Myocyte (in vitro differentiated cells): ENCODE measurements at regions not wholly inside any gene's neighbourhood (a gene's known extent, or its start where the extent isn't known, plus 50 kb on each side); places are given as distances from the start of the nearest gene placed in this dataset.
"Not testable (repeated sequence)": the region's sequence is repeated elsewhere in the genome, so short reads cannot be mapped to it uniquely, and the experiment has no call there.

ENCODE experiments used
- DNase-seq: peaks from one replicate; pipeline ENCODE4 v3.0.0-alpha.2; 2012; ENCODE audit warnings: low read depth

DNA sequence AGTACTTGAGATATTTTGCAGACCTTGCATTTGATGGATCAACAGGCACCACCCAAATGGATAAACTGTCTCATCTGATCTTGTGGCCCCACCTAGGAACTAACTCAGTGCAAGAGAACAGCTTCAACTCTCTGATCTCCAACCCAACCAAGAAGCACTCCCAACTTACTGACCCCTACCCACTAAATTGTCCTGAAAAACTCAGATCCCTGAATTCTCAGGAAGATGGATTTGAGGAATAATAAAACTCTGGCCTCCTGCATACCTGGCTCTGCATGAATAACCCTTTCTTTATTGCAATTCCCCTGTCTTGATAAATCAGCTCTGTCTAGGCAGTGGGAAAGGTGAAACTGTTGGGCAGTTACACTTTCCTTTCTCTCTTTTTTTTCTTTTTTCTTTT, 247.9 kb downstream of the ZPLD1 start:
- DNase-seq: no peak

GRCh38 chr3:102686792-102687191, 252.0 kb downstream of the ZPLD1 start:
- DNase-seq: no peak

DNA sequence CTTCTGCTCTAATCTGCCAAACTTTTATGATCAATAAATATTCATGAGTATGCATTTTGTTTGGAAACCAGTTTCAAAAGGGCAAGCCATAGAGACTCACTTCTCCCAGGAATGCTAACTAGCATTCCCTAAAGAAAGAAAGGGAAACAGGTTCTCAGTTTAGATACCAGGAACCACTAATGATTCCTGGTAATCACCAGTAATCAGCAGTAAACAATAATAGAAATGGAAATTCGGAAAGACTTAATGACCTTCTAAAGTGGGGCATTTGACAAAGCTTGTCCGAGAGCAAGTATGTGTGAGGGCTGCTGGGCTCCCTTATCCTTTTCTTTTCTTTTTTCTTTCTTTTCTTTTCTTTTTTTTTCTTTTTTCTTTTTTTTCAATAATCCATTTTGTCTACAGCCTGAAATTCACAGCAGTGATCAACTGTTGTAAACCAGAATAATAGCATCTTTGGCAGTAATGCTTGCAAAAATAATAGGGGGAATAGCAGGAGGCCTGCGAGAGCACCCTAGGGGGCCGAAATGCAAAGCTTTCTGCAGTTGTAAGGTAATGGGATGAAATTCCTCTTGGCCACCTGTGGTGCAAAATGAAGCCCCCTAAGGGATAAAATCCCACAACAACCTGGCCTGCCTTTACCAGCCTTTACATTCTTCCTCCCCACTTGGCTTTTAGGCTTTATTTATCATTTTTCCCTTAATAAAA, 253.2 kb downstream of the ZPLD1 start:
- DNase-seq: no peak

DNA sequence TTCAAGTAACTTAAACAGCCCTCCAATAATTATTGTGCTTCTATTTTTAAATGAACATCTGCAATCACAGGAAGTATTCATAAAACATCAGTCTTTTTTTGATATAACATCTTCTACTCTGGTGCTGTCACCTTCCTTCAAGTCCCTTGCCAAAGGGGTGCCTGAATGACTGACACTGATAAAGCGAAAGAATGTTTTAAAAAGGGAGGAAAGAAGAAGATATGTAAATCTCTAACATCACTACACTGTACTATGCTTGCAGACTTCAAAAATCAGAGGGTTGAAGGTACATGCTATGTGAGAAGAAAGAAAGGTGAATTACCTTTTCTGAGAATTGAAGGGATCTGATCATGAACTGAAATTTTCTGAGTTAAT, 253.7 kb downstream of the ZPLD1 start:
- DNase-seq: no peak

- DNase-seq: no peak
Measured at GRCh38 chr3:102691507-102691906, 256.7 kb downstream of the ZPLD1 start.

DNA sequence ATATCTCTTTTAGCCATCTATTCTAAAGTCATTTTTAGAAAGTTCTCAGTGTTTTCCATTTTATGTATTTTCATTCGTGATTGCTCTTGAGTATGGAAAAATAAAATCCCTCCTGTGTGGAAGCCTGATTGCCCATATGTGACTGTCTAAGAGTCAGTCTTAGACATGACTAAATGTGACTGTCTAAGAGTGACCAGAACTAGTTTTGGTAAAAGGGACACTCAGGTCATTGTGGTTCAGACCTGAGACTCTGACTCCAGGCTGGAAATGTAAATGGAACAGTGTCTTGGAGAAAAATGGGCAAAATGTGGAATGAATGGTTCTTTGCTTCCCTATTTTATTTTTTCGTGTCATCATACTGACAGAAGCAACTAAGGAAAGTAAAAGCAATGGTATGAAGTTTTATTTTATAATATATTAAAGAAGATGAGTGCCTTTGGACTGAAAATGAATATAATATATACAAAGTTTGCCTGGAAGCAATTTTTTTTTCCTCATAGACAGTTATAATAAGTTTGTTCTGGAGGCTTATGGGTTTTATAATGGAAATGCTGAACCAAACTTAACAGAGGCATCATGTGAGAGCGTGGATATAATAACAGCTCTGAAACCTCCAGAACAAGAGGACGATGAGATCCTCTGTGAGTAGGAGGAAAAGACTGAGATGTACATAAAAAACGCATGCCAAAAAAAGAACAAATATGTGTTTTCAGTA, 264.4 kb downstream of the ZPLD1 start:
- DNase-seq: no peak

DNA sequence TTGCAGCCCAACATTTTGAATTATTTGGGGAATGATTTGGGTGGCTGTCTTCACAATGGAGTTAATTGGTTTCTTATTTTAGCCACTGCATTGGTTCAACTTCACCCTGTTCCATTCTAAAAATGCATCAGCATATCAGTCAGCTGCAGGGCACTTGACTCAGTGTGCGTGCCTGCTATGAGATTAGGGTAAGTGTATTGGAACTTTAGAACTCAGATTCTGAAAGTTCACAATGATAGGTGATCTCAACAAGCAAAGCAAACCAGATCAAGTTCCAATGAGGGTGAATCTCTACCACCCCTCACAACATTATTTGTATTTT, 265.0 kb downstream of the ZPLD1 start:
- DNase-seq: no peak

DNA sequence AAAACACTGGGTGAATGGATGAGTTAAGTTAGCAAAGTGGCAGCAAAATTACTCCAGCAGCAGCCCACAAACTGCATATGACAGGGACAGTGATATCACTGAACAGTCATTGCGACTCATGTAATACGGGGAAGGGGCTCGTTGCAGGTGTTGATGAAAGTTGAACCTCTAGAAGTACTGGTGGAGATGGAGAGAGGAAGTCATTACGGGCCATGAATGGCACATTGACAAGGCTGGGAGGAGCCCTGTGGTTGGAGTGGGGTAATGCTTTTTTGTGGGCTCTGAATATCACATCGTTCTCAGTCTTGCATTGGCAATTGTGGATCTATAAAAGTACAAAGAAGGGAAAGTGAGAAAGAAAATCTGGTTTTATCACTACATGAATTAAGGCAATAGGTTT, 278.1 kb downstream of the ZPLD1 start:
- no peak for DNase-seq

GRCh38 chr3:102714567-102714966, 279.8 kb downstream of the ZPLD1 start:
- no peak for DNase-seq

DNA sequence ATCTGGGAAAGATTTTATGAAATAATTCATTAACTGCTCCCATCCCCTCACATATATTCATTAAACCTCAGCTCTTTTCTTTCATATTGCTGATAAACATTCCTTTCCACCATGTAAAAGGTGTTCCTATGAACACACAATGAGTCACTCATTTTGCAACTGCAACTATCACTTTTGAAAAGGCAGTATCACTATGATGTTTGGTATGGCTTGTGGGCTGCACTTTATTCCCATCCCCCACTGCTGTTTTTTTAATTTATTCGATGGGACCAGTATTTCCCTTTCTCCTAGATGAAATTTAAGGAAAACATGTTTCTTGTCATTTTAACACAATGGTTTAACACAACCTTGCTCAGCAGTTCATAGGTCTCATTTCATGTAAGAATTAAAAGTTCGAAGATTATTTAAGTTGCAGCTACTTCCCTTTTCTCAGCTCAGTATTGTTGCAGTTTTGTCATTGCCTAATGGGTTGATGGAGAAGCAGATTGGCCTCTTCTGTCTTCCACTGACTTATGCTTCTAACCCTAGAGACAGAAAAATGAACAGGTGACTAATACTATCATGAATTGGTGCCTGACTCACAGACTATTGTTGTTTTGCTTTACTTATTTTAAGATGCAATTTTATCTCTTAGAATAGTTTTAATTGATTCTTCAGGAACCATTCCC, 280.3 kb downstream of the ZPLD1 start:
- no peak for DNase-seq

GRCh38 chr3:102718651-102719050, 283.8 kb downstream of the ZPLD1 start:
- no peak for DNase-seq

- DNase-seq: no peak
Measured at GRCh38 chr3:102722317-102722716, 287.5 kb downstream of the ZPLD1 start.

- DNase-seq: no peak
Measured at GRCh38 chr3:102727340-102727739, 292.5 kb downstream of the ZPLD1 start.

GRCh38 chr3:102732581-102732980, 297.8 kb downstream of the ZPLD1 start:
- DNase-seq: not testable (repeated sequence)

DNA sequence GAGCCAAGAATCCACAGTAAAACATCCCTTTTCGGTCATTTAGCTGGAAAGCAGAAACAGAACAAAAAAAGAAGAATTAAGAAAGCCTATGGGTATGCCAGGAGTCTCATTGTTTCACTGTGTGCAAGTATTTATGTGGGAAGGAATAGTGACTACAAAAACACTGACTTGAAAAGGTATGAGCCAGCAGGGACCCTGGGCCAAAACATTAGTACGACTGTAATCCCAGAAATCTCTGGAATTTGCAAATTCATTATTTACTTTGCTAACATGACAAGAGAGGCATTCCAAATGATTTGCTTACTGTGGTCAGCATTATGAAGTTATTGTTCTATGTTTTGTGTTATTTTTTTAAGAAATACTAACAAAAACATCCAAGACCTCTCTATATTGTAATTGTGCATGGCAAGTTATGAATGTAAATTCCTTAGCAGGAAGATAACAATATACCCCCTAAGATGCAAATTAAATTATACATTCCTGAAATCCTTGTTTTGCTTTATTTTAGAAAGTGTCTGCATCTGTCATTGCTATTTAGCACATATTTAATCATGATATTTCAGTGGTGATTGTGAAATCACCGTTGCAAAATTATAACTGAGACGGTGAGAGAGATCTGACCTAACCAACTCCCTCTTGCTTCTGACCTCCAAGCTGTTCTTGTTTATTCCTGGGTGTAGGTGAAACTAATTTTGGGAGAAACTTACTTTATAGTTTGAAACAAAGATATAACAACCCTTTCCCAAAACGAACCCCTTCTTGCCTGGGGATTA, 299.2 kb downstream of the ZPLD1 start:
- DNase-seq: no peak

DNA sequence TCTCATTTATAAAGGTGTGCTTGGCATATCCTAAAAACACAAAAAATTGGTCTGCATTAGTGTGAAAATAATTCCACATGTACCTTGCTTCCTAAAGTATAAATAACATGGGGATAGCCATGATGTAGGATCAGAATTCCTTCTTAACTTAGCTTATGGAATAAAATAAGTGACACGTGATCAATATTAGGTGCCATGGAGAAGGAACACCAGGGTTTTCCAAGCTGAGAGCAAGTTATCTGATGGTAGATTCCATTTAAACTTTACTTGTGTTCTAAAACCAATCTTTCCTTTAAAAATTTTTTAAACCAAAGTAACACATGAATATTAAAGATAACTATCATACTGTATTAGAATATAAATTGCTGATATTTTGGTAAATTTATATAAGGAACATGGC, 300.5 kb downstream of the ZPLD1 start:
- DNase-seq: no peak

GRCh38 chr3:102736288-102736974, 301.6 kb downstream of the ZPLD1 start:
- no peak for DNase-seq

DNA sequence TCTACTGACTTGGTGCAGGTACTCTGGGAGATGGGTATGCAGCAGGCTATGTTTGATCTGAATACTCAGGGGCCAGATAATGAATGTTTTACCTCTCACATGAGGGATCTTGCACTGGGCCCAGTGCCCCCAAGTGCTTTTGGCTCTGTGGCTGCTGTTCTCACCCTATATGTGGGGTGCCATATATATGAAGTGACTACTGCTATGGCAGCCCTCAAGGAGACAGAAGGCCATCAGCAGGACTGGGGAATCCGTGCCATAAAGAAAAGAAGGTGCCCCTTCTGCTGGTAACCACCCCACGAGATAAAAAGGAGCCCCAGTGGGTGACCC, 302.1 kb downstream of the ZPLD1 start:
- no peak for DNase-seq

DNA sequence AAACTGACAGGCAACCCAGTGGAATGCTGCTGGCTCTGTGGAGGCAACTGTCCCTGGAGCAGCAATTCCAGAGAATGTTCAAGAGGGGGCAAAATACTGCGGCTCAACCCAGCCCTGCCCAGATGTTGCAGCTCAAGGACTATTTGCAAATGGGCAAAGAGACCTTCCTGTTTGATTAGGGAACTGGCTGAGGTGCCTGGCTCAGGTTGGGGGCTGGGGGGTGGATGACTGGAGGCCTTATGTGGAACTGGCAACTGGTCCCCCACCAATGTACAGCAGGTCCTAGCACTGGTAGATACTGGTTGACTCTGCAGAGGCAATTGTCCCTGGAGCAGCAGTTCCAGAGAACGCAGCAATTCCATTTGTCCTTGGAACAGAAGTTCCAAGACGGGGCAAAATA, 302.5 kb downstream of the ZPLD1 start:
- no peak for DNase-seq

DNA sequence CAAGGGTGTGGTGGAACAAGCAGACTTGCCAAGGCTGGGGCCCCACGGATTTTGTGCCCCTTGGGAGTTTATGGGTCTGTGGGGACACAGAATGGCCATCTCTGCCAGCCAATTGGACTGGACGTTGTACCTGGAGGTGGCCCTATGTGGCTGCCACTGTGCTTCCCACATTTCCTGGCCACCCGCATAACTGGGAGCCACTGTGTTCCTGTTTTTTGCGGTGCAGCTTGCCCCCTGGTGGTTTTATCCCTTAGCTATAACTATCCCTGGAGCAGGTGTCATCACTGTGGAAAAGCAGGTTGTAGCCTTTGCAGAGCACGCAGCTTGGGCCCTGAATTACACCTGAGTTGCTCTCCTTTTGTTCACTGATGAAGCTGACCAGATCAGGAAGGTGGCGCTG, 306.3 kb downstream of the ZPLD1 start:
- DNase-seq: no peak

- DNase-seq: no peak
Measured at GRCh38 chr3:102741694-102742093, 306.9 kb downstream of the ZPLD1 start.

- no peak for DNase-seq
Measured at GRCh38 chr3:102745881-102746280, 311.1 kb downstream of the ZPLD1 start.
